ENCODE measurements at regions not wholly inside any gene's neighbourhood (a gene's known extent, or its start where the extent isn't known, plus 50 kb on each side); places are given as distances from the start of the nearest gene placed in this dataset.
A peak's percentile ranks its signal among the peaks of the same experiment; 100 is the strongest.

GRCh38 chr5:158143081-158143480, 284.1 kb upstream of the CLINT1 start:
- H3K36me3 ChIP-seq (replicated peaks in 1 of 2; ENCODE audit: insufficient read depth in 1 of 2, low read depth in 2 of 2) = no peaks in the 10 kb centered on the region
- H3K4me1 ChIP-seq = no peaks in the 10 kb centered on the region
- WGBS, 2 donors = 69 to 79% methylated on average over 3 of the region's 3 CpGs
- TF ChIP-seq POLR2A (IDR thresholded peaks at IDR 0.05) (no peak), CTCF (IDR thresholded peaks at IDR 0.05) (no peak)
- no peak for ATAC-seq
- H3K27ac ChIP-seq = no peak overlapping the region
- H3K4me3 ChIP-seq = no peak overlapping the region
- H3K9me3 ChIP-seq = no peaks in the 10 kb centered on the region
- no peaks in the 10 kb centered on the region for H3K27me3 ChIP-seq
- no peak for DNase-seq
- intact Hi-C loops (cut with DNase I) = no loop called here

GRCh38 chr5:158142156-158142555, 283.2 kb upstream of the CLINT1 start:
- ATAC-seq = no peak
- 75% methylated on average over 3 of the region's 3 CpGs for WGBS, 2 donors

GRCh38 chr5:158140120-158140731, 281.3 kb upstream of the CLINT1 start:
- H3K36me3 ChIP-seq (replicated peaks in 1 of 2; ENCODE audit: insufficient read depth in 1 of 2, low read depth in 2 of 2) = no peaks in the 10 kb centered on the region
- no peak overlapping the region for H3K4me3 ChIP-seq
- no peaks in the 10 kb centered on the region for H3K4me1 ChIP-seq
- H3K27ac ChIP-seq = no peak overlapping the region
- 82 to 91% methylated on average over 4 of the region's 4 CpGs for WGBS, 2 donors
- H3K27me3 ChIP-seq = no peaks in the 10 kb centered on the region
- TF ChIP-seq CTCF (IDR thresholded peaks at IDR 0.05) (no peak), POLR2A (IDR thresholded peaks at IDR 0.05) (no peak)
- ATAC-seq = peak; percentile 45
- no peaks in the 10 kb centered on the region for H3K9me3 ChIP-seq
- intact Hi-C loops (cut with DNase I) = no loop called here
- DNase-seq = peak in 2 of 4 donors; percentile 7 to 12

More at GRCh38 chr5:158142156-158142555, 283.2 kb upstream of the CLINT1 start:
- intact Hi-C loops (cut with DNase I) = no loop called here
- Histone ChIP-seq H3K4me3 (no peak overlapping the region), H3K4me1 (no peaks in the 10 kb centered on the region), H3K9me3 (no peaks in the 10 kb centered on the region), H3K36me3 (replicated peaks in 1 of 2; ENCODE audit: insufficient read depth in 1 of 2, low read depth in 2 of 2) (no peaks in the 10 kb centered on the region), H3K27ac (no peak overlapping the region), H3K27me3 (no peaks in the 10 kb centered on the region)
- TF ChIP-seq CTCF (IDR thresholded peaks at IDR 0.05) = no peak
- no peak for TF ChIP-seq POLR2A (IDR thresholded peaks at IDR 0.05)
- no peak for DNase-seq

- 70 to 77% methylated on average over 4 of the region's 4 CpGs for WGBS, 2 donors
- ATAC-seq = no peak
- Histone ChIP-seq H3K36me3 (replicated peaks in 1 of 2; ENCODE audit: insufficient read depth in 1 of 2, low read depth in 2 of 2) (no peaks in the 10 kb centered on the region), H3K9me3 (no peaks in the 10 kb centered on the region), H3K4me1 (no peaks in the 10 kb centered on the region), H3K27me3 (no peaks in the 10 kb centered on the region), H3K27ac (no peak overlapping the region), H3K4me3 (no peak overlapping the region)
- TF ChIP-seq POLR2A (IDR thresholded peaks at IDR 0.05) = no peak
- no peak for DNase-seq
- intact Hi-C loops (cut with DNase I) = no loop called here
Observed at GRCh38 chr5:158139161-158139560, 280.2 kb upstream of the CLINT1 start.

GRCh38 chr5:158135682-158136179, 276.8 kb upstream of the CLINT1 start:
- TF ChIP-seq POLR2A (IDR thresholded peaks at IDR 0.05) = no peak
- TF ChIP-seq CTCF (IDR thresholded peaks at IDR 0.05) = no peak
- Histone ChIP-seq H3K27ac (no peak overlapping the region), H3K4me1 (no peaks in the 10 kb centered on the region), H3K4me3 (no peak overlapping the region), H3K36me3 (replicated peaks in 1 of 2; ENCODE audit: insufficient read depth in 1 of 2, low read depth in 2 of 2) (no peaks in the 10 kb centered on the region), H3K27me3 (no peaks in the 10 kb centered on the region), H3K9me3 (no peaks in the 10 kb centered on the region)
- intact Hi-C loops (cut with DNase I) = no loop called here
- WGBS, 2 donors = 45 to 76% methylated on average over 1 to 4 of the region's 4 CpGs
- ATAC-seq (no peak), DNase-seq (no peak)
